ENCODE measurements at regions not wholly inside any gene's neighbourhood (a gene's known extent, or its start where the extent isn't known, plus 50 kb on each side); places are given as distances from the start of the nearest gene placed in this dataset.

DNA sequence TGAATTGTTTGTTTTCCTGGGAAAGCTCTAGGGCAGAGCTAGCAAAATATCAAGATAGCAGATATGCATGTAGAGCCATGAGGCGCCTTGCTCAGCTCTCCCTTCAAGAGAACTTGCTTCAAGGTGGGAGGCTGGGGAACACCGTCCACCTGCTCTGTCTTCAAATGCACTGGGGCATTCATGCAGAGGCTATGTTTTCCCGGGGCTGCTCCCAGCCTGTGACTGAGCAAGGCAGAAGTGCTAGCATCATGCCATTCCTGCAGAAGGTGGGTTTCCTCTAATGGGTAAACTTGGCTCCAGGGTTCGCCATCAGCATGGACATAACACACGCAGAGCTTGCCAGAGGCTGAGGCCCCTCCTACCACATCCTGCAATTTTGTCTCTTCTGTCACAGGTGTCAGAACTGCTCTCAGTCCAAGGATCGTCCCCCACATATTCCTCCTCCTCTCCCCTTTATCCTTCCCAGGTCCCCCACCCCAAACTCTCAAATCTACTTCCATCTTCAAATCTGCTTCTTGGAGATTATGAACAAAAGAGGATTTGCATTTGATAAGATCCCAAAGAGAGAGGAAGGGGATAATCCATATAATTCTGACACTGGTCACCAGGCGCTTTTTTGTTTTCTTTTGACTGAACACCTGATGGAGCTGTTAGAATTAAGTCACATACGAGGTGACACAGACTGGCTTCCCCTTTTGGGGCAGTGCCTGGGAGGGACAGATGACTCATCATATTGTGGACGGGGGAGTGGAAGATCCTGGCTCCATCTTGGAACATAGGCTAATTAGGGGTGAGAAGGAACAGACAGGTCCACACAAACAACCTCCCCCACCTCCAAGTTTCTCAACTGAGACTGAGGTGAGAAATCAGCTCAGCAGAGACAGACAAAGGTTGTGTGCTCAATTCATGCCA, 85.0 kb upstream of the TAF11L2 start (continued):
- TF ChIP-seq, protein P1, sequence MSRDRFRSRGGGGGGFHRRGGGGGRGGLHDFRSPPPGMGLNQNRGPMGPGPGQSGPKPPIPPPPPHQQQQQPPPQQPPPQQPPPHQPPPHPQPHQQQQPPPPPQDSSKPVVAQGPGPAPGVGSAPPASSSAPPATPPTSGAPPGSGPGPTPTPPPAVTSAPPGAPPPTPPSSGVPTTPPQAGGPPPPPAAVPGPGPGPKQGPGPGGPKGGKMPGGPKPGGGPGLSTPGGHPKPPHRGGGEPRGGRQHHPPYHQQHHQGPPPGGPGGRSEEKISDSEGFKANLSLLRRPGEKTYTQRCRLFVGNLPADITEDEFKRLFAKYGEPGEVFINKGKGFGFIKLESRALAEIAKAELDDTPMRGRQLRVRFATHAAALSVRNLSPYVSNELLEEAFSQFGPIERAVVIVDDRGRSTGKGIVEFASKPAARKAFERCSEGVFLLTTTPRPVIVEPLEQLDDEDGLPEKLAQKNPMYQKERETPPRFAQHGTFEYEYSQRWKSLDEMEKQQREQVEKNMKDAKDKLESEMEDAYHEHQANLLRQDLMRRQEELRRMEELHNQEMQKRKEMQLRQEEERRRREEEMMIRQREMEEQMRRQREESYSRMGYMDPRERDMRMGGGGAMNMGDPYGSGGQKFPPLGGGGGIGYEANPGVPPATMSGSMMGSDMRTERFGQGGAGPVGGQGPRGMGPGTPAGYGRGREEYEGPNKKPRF (IDR thresholded peaks at IDR 0.05; ENCODE audit: low read depth, low read length): no peak
- TF ChIP-seq ARID1B (IDR thresholded peaks at IDR 0.05) (peak; percentile 59; the same call in 1 of the 2 replicates), SMARCA4 (IDR thresholded peaks at IDR 0.05) (peak; percentile 59; the same call in 1 of the 2 replicates), ZNF778 (CRISPR knock-in tag; IDR thresholded peaks at IDR 0.05) (no peak), ZNF699 (CRISPR knock-in tag; IDR thresholded peaks at IDR 0.05; ENCODE audit: insufficient replicate concordance) (no peak), PTBP1 (IDR thresholded peaks at IDR 0.05; ENCODE audit: low read depth, low read length) (no peak), CHD1 (IDR thresholded peaks at IDR 0.05; ENCODE audit: low read length) (no peak), HOXB6 (CRISPR knock-in tag; IDR thresholded peaks at IDR 0.05; ENCODE audit: borderline replicate concordance) (no peak), ZNF316 (IDR thresholded peaks at IDR 0.05) (peak; percentile 77), TEAD4 (IDR thresholded peaks at IDR 0.05; ENCODE audit: low read length) (no peak), TEAD4 (CRISPR knock-in tag; IDR thresholded peaks at IDR 0.05; ENCODE audit: borderline replicate concordance) (no peak), TCF7 (IDR thresholded peaks at IDR 0.05; ENCODE audit: borderline replicate concordance) (no peak), SIN3B (IDR thresholded peaks at IDR 0.05; ENCODE audit: low read depth) (no peak), NFE2 (IDR thresholded peaks at IDR 0.05; ENCODE audit: low read depth) (peak; percentile 96), KDM1A (IDR thresholded peaks at IDR 0.05) (no peak), TGIF2 (CRISPR knock-in tag; IDR thresholded peaks at IDR 0.05) (no peak), RAD51 (IDR thresholded peaks at IDR 0.05; ENCODE audit: borderline replicate concordance, low read depth) (no peak), HSF4 (CRISPR knock-in tag; IDR thresholded peaks at IDR 0.05; ENCODE audit: borderline replicate concordance) (no peak), ZNF695 (CRISPR knock-in tag; IDR thresholded peaks at IDR 0.05) (no peak), RCOR1 (IDR thresholded peaks at IDR 0.05; ENCODE audit: borderline replicate concordance in 1 of 2, low read depth in 2 of 2, low read length in 2 of 2) (peak in 1 of 2 experiments; percentile 56; a peak in 1 of 4 replicates), MAFK (IDR thresholded peaks at IDR 0.05; ENCODE audit: low read length) (peak; percentile 89), SPI1 (IDR thresholded peaks at IDR 0.05; ENCODE audit: borderline replicate concordance, low read depth, low read length) (peak; percentile 93; the same call in 1 of the 2 replicates), HNRNPUL1 (IDR thresholded peaks at IDR 0.05; ENCODE audit: low read length) (no peak), HDGF (IDR thresholded peaks at IDR 0.05) (no peak), TRIM28 (IDR thresholded peaks at IDR 0.05) (no peak), POLR2A (conservative IDR thresholded peaks at IDR 0.05) (no peak), JUN (IDR thresholded peaks at IDR 0.05; ENCODE audit: borderline replicate concordance, low read depth, low read length) (peak; percentile 65), JUN (CRISPR knock-in tag; IDR thresholded peaks at IDR 0.05; ENCODE audit: borderline replicate concordance) (no peak)
- TF ChIP-seq, protein P2, sequence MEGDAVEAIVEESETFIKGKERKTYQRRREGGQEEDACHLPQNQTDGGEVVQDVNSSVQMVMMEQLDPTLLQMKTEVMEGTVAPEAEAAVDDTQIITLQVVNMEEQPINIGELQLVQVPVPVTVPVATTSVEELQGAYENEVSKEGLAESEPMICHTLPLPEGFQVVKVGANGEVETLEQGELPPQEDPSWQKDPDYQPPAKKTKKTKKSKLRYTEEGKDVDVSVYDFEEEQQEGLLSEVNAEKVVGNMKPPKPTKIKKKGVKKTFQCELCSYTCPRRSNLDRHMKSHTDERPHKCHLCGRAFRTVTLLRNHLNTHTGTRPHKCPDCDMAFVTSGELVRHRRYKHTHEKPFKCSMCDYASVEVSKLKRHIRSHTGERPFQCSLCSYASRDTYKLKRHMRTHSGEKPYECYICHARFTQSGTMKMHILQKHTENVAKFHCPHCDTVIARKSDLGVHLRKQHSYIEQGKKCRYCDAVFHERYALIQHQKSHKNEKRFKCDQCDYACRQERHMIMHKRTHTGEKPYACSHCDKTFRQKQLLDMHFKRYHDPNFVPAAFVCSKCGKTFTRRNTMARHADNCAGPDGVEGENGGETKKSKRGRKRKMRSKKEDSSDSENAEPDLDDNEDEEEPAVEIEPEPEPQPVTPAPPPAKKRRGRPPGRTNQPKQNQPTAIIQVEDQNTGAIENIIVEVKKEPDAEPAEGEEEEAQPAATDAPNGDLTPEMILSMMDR (IDR thresholded peaks at IDR 0.05 in 2 of 3, conservative IDR thresholded peaks at IDR 0.05 in 1 of 3; ENCODE audit: insufficient read depth in 2 of 3, low read depth in 1 of 3, low read length in 3 of 3): peak in 1 of 3 experiments; percentile 24; a peak in 1 of 6 replicates

Data from K562 (cell line).